Heart left ventricle (tissue), 13 donors: ENCODE measurements at regions not wholly inside any gene's neighbourhood (a gene's known extent, or its start where the extent isn't known, plus 50 kb on each side); places are given as distances from the start of the nearest gene placed in this dataset.

Source experiments
- POLR2A ChIP-seq, 2 donors: fragments of 450-650 bp; IDR thresholded peaks; one replicate each; pipeline ENCODE4 v1.6.1; 2017; ENCODE audit warnings: antibody characterized with exemption in 2 of 2, mild to moderate bottlenecking in 2 of 2, moderate library complexity in 2 of 2
- TF ChIP-seq, protein P1 (sequence below), 12 donors: fragments of 200-600 bp; sonication (generic) in 4 of 12; IDR thresholded peaks; one replicate each; pipeline versions ENCODE4 v1.5.0 to v1.8.0; 2018 to 2022; ENCODE audit warnings: antibody characterized with exemption in 12 of 12, mild to moderate bottlenecking in 5 of 12
- donor health status: ischemic (EF 13 %, LVEDD 7.1; RV severe dilation, severe dysfunction).
- donor health status: DM: no; HTN: yes; CAD: no.
- donor health status: DM: no; HTN: no; CAD: no.
- donor health status: ischemic (EF 25% LVEDD 6.9; RV normal size, moderate dysfunction).
- donor health status: ischemic (EF 25% LVEDD 5.7; RV mildly dilated, moderate dysfunction).
- donor health status: ischemic (EF 35%, LVEDD 5.7; RV mildly dilated, moderate dysfunction).
- donor health status: nonischemic (EF 11% LVEDD 7.7; RV severe dilation, severe dysfunction).
- donor health status: DM: yes; HTN: yes; CAD: no.
- donor health status: PGD.
- donor health status: ischemic (EF 29% LVEDD 5.4; RV normal size, mild dysfunction).
- donor health status: nonischemic (EF 23%, LVEDD 6.1; RV moderate dilation, normal function).

DNA sequence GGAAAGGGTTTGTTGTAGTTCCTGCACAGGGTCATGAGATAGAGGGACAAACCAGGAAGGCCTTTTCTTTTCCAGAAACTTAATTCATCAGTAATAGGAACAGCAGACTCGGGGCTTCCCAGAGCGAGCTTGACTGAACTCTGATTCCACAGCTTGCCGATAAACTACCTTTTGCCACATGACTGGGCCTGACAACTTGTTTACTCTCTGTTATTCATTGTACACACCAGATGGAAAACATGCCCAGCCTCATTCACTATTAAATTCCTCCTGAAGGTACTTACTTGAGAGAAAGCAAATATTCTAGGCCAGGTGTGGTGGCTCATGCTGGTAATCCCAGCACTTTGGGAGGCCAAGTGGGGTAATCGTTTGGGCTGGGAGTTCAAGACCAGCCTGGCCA lies 77.1 kb upstream of the FGFR2 start:
- TF ChIP-seq, protein P1, sequence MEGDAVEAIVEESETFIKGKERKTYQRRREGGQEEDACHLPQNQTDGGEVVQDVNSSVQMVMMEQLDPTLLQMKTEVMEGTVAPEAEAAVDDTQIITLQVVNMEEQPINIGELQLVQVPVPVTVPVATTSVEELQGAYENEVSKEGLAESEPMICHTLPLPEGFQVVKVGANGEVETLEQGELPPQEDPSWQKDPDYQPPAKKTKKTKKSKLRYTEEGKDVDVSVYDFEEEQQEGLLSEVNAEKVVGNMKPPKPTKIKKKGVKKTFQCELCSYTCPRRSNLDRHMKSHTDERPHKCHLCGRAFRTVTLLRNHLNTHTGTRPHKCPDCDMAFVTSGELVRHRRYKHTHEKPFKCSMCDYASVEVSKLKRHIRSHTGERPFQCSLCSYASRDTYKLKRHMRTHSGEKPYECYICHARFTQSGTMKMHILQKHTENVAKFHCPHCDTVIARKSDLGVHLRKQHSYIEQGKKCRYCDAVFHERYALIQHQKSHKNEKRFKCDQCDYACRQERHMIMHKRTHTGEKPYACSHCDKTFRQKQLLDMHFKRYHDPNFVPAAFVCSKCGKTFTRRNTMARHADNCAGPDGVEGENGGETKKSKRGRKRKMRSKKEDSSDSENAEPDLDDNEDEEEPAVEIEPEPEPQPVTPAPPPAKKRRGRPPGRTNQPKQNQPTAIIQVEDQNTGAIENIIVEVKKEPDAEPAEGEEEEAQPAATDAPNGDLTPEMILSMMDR (IDR thresholded peaks at IDR 0.05), result no peak
- no peak for TF ChIP-seq POLR2A (IDR thresholded peaks at IDR 0.05)
